Epithelial cell of proximal tubule (primary cell): ENCODE measurements at regions not wholly inside any gene's neighbourhood (a gene's known extent, or its start where the extent isn't known, plus 50 kb on each side); places are given as distances from the start of the nearest gene placed in this dataset.
"Not testable (repeated sequence)": the region's sequence is repeated elsewhere in the genome, so short reads cannot be mapped to it uniquely, and the experiment has no call there.

Experiments used
- DNase-seq: peaks from one replicate; pipeline ENCODE4 v3.0.0-alpha.2; 2011; ENCODE audit warnings: low read depth
- H3K4me3 ChIP-seq: 2 replicates; pipeline ENCODE4 v1.5.1; 2011; ENCODE audit warnings: low read depth, mild to moderate bottlenecking, low read length
- TF ChIP-seq, protein P1 (sequence below): conservative IDR thresholded peaks from 2 replicates; pipeline ENCODE4 v1.5.1; 2012; ENCODE audit warnings: low read depth, mild to moderate bottlenecking, low read length

DNA sequence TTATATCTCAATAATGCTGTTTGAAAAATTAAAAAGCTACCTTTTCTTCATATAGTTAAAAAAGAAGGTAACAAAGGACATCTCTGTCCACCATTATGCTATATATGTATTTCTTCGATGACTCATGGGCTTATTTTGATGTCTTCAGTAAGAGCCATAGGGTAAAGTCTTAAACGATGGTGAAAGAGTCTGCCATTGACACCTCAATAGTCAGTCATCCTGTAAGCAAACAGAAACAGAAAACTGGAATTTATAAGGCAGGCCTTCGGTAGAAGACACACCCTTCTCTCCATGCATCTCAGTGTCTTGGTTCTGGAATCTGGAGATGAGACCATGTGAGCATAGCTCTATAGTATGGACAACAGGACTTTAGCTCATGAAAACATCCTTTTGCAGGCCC, 87.0 kb upstream of the ZNF462 start:
- DNase-seq = no peak
- H3K4me3 ChIP-seq = no peak overlapping the region
- TF ChIP-seq, protein P1, sequence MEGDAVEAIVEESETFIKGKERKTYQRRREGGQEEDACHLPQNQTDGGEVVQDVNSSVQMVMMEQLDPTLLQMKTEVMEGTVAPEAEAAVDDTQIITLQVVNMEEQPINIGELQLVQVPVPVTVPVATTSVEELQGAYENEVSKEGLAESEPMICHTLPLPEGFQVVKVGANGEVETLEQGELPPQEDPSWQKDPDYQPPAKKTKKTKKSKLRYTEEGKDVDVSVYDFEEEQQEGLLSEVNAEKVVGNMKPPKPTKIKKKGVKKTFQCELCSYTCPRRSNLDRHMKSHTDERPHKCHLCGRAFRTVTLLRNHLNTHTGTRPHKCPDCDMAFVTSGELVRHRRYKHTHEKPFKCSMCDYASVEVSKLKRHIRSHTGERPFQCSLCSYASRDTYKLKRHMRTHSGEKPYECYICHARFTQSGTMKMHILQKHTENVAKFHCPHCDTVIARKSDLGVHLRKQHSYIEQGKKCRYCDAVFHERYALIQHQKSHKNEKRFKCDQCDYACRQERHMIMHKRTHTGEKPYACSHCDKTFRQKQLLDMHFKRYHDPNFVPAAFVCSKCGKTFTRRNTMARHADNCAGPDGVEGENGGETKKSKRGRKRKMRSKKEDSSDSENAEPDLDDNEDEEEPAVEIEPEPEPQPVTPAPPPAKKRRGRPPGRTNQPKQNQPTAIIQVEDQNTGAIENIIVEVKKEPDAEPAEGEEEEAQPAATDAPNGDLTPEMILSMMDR = no peak

DNA sequence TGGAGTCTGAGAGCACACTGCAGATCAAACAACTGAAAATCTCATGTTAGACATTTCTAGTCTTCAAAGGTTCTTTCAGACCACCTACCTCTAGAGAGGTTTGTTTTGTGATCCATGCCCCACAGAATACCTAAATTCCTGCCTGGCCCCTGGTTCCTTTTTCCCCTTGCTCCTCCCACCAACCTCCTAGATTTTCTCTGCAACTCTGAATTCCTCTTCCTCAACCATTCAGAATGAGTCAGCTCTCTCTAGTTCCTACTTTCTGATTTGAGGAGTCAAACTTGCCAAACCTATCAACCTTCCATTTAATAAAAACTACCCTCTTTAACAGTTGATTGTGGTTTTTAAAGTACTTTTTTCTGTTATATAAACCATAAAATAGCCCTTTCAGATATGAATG, 83.2 kb upstream of the ZNF462 start:
- H3K4me3 ChIP-seq = no peak overlapping the region
- TF ChIP-seq, protein P1 = no peak
- no peak for DNase-seq

DNA sequence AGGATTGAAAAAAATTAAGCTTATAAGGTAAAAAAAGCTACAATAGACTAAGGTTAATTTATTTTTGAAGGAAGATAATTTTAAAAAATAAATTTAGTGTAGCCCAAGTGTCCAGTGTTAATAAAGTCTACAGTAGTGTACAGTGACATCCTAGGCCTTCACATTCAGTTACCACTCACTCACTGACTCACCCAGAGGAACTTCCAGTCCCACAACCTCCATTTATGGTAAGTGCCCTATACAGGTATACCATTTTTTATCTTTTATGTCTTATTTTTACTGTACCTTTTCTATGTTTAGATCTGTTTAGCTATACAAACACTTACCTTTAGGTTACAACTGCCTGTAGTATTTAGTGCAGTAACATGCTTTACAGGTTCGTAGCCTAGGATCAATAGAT, 79.8 kb upstream of the ZNF462 start:
- TF ChIP-seq, protein P1 = no peak
- no peak overlapping the region for H3K4me3 ChIP-seq
- DNase-seq = no peak

DNA sequence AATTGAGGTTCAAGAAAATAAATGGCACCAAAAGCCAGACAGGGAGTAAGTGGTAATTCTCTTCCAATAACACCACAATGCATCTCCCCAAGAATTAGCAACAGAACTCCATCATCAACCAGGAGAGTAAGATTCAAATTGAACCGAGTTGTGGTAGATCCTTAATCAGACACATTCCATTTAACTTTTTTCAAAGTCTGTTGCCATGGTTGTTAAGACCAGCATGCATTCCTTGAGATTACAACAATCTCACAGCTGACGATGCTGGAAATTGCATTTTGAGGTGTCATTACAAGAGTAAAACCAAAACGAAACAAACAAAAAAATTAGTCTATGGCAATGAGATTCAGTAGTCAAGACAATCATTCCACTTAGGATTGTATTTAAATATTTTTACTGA, 78.9 kb upstream of the ZNF462 start:
- DNase-seq = no peak
- TF ChIP-seq, protein P1 = no peak
- no peak overlapping the region for H3K4me3 ChIP-seq

DNA sequence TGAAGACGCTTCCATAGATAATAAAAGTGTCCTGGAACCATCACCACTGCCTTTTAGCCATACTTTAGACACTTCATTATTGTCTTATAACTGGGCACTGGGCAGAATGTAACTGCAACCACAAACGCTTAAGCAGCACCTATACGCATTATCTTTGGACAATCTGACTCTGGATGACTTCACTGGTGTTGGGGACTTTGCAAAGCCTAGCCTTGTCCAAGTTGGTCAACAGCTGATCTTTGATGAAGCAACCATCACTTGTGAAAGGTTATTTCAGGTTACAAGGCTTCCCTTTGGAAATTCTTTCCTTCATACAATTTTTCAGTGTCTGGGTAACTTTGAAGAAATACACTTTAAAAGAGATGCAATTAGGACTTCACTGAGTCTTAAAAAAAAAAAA, 77.8 kb upstream of the ZNF462 start:
- TF ChIP-seq, protein P1 = no peak
- no peak for DNase-seq

DNA sequence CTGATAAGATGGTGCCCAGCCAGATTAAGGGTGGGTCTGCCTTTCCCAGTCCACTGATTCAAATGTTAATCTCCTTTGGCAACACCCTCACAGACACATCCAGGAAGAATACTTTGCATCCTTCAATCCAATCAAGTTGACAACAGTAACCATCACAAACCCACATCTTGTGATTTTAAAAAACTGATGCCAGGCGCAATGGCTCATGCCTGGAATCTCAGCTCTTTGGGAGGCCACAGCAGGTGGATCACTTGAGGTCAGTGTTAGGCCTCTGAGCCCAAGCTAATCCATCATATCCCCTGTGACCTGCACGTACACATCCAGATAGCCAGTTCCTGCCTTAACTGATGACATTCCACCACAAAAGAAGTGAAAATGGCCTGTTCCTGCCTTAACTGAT, 74.9 kb upstream of the ZNF462 start:
- DNase-seq, H3K4me3 ChIP-seq: not testable (repeated sequence)

More for the DNA sequence above, 77.8 kb upstream of the ZNF462 start:
- H3K4me3 ChIP-seq = no peak overlapping the region

DNA sequence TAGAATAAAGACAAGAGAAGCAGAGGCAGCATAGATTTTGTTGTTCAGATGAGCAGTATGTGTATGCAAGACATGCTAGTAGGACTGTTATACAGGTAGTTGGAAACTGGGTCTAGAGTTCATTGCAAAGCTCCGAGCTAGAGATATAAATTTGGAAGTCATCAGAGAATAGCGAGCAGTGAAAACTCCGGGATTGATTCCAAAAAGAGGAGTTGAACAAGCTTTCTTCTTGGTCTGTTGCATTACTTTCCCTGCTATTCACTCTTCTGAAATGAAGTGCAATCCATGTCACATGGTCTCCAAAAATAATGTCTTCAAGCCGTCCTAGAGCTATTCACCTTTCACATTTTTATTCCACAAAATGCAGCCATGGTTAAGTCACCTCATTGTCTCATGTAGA, 67.9 kb upstream of the ZNF462 start:
- H3K4me3 ChIP-seq = no peak overlapping the region
- DNase-seq = no peak
- TF ChIP-seq, protein P1 = no peak

DNA sequence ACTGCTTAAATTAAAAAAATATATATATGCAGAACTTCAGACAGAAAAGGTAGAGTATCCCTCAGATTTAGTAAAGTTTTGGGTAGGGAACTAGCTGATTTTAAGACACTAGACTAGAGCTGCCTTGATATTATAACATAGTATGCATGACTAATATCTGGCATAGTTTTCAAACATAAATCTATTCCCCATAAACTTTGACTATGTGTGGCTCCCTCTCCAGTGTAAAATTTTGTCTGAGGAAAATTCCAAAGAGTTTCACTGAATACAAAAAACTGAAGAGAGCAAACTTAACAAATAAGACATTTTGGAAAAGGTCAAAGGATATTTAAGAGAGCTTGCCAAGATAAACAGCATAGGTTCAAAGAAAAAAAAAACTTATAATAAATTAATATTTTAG, 66.2 kb upstream of the ZNF462 start:
- DNase-seq = no peak
- TF ChIP-seq, protein P1 = no peak
- H3K4me3 ChIP-seq = no peak overlapping the region
